ENCODE measurements at regions not wholly inside any gene's neighbourhood (a gene's known extent, or its start where the extent isn't known, plus 50 kb on each side); places are given as distances from the start of the nearest gene placed in this dataset.
"Not testable (repeated sequence)": the region's sequence is repeated elsewhere in the genome, so short reads cannot be mapped to it uniquely, and the experiment has no call there.

DNA sequence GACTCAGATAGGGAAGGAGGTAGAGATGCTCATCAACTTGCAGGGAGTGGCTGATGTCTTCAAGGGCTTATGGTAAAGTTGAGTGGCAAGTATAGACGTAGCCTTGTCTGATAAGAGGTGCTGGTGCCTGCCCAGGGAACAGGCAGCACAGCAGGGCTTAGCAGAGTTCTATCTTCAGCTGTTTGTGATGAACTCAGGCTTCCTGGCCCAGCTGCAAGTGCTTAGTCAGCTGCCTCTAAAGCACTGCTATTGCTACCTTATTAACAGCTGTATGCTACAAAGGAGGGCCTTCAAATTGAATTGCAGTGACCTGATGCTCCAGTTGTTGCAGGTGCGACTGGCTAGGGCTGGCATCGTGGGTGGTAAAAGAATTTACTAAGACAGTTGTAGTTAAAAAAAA is 82.1 kb downstream of the TSN start:
- POLR2A ChIA-PET (ENCODE audit: low non-redundant PET) = no interaction called here
- CTCF ChIA-PET = no interaction called here
- DNase-seq (ENCODE audit: low spot score) = no peak

DNA sequence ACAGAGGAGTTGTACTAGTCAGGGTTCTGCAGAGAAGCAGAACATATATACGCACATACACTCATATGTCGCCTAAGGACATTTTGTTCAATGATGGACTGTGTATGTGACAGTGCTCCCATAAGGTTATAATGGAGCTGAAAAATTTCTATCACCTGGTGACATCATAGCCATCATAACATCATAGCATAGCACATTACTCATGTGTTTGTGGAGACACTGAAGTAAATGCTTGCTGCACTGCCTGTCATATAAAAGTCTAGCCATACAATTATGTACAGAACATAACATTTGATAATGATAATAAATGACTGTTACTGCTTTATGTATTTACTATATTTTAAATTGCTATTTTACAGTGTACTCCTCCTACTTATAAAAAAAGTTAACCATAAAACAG is 83.1 kb downstream of the TSN start:
- CTCF ChIA-PET = no interaction called here
- TF ChIP-seq, protein P1, sequence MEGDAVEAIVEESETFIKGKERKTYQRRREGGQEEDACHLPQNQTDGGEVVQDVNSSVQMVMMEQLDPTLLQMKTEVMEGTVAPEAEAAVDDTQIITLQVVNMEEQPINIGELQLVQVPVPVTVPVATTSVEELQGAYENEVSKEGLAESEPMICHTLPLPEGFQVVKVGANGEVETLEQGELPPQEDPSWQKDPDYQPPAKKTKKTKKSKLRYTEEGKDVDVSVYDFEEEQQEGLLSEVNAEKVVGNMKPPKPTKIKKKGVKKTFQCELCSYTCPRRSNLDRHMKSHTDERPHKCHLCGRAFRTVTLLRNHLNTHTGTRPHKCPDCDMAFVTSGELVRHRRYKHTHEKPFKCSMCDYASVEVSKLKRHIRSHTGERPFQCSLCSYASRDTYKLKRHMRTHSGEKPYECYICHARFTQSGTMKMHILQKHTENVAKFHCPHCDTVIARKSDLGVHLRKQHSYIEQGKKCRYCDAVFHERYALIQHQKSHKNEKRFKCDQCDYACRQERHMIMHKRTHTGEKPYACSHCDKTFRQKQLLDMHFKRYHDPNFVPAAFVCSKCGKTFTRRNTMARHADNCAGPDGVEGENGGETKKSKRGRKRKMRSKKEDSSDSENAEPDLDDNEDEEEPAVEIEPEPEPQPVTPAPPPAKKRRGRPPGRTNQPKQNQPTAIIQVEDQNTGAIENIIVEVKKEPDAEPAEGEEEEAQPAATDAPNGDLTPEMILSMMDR (conservative IDR thresholded peaks at IDR 0.05; ENCODE audit: low read depth) = no peak

More for the DNA sequence above, 82.1 kb downstream of the TSN start:
- TF ChIP-seq, protein P1 (conservative IDR thresholded peaks at IDR 0.05; ENCODE audit: low read depth) = no peak
- H3K27ac ChIP-seq = no peak overlapping the region

DNA sequence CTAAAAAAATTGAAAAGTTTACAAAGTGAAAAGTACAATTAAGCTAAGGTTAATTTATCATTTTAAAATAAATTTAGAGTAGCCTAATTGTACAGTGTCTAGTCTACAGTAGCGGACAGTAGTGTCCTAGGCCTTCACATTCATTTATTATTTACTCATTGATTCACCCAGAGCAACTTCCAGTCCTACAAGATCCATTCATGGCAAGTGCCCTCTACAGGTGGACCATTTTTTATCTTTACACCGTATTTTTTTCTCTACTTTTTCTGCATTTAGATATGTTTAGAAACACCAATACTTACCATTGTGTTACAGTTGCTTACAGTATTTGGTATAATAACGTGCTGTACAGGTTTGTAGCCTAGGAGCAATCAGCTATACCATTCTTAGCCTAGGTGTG is 84.1 kb downstream of the TSN start:
- POLR2A ChIA-PET (ENCODE audit: low non-redundant PET) = no interaction called here
- TF ChIP-seq, protein P1 (conservative IDR thresholded peaks at IDR 0.05; ENCODE audit: low read depth) = no peak
- H3K27ac ChIP-seq = no peak overlapping the region
- no peak for DNase-seq (ENCODE audit: low spot score)
- CTCF ChIA-PET = no interaction called here

More for the DNA sequence above, 83.1 kb downstream of the TSN start:
- DNase-seq (ENCODE audit: low spot score) = no peak
- no peak overlapping the region for H3K27ac ChIP-seq
- POLR2A ChIA-PET (ENCODE audit: low non-redundant PET) = interaction anchor here (0.6 kb wide), 1 partner anchor 67 kb away, joined by 3 read pairs; no protein-coding TSS in a partner anchor

DNA sequence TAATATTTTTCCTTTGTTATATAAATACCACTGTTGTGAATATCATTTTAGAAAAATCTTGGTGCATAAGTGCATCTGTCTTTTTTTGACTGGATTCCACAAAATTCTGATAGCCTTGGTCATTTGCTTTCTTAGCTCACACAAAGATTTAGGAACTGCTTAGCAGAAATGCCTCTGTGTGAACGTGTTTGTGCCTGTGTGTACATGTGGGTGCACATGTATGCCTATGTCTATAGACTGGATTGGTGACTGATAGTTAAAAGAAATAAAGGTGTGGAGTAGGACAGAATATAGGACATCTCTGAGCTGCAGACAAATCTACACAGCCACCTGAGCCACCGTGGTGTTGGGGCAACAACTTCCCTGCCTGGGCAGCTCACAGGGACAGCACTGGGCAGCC is 93.8 kb downstream of the TSN start:
- H3K27ac ChIP-seq = no peak overlapping the region
- TF ChIP-seq, protein P1 (conservative IDR thresholded peaks at IDR 0.05; ENCODE audit: low read depth) = no peak
- POLR2A ChIA-PET (ENCODE audit: low non-redundant PET) = no interaction called here
- CTCF ChIA-PET = no interaction called here
- DNase-seq (ENCODE audit: low spot score) = no peak

DNA sequence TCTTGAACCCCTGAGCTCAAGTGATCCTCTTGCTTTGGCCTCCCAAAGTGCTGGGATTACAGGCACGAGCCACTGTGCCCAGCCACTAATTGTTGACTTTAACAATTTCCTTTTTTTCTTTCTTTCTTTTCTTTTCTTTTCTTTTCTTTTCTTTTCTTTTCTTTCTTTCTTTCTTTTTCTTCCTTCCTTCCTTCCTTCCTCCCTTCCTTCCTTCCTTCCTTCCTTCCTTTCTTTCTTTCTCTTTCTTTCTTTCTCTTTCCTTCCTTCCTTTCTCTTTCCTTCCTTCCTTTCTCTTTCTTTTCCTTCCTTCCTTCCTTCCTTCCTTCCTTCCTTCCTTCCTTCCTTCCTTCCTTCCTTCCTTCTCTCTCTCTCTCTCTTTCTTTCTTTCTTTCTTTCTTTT is 97.7 kb downstream of the TSN start:
- POLR2A ChIA-PET (ENCODE audit: low non-redundant PET); H3K27ac ChIP-seq; DNase-seq (ENCODE audit: low spot score): not testable (repeated sequence)
- CTCF ChIA-PET = interaction anchor here (0.6 kb wide), 1 partner anchor 239 kb away, joined by 6 read pairs; no protein-coding TSS in a partner anchor

DNA sequence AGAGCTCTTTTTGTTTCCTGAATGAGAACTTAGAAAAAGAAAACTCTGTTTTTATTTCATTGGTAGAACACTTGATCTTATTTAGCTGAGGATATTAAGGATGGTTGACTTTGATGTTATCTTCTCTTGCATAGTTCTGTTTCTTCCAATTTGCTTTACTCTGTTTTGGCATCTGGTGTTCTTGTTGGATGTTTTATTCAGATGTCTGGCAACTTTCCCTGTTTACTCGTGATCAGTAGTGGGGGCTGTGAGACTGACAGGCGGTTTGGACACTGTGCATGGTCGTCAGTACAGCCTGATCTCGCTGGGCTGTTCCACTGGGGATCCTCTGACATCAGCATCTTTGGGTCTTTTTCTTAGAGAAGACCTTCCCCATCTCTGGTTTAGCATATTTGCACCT is 100.1 kb downstream of the TSN start:
- no peak for DNase-seq (ENCODE audit: low spot score)
- ChIA-PET CTCF (interaction anchor here (0.6 kb wide), 1 partner anchor 1533 kb away, joined by 3 read pairs; no protein-coding TSS in a partner anchor), POLR2A (ENCODE audit: low non-redundant PET) (no interaction called here)
- TF ChIP-seq, protein P1 (conservative IDR thresholded peaks at IDR 0.05; ENCODE audit: low read depth) = no peak
- no peak overlapping the region for H3K27ac ChIP-seq

DNA sequence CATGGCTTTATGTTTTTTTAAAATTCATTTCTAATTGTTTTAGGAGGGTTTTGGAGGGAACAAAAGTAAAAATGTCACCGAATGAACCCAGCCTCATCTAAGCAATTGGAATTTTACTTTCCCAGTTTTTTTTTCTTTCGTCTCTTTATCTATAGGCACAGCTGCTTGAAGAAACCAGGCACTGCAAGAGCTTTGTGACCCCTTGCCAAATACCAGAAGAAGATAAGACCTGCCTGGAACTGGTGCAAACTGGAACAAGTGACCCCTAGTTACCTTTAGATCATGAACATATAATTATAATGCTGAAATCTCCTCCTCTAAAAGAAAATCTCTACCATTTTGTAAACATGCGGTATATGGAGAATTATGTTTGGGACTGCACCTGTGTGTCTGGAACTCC is 100.9 kb downstream of the TSN start:
- H3K27ac ChIP-seq = no peak overlapping the region
- no peak for DNase-seq (ENCODE audit: low spot score)
- POLR2A ChIA-PET (ENCODE audit: low non-redundant PET) = no interaction called here
- CTCF ChIA-PET = no interaction called here
- TF ChIP-seq, protein P1 (conservative IDR thresholded peaks at IDR 0.05; ENCODE audit: low read depth) = no peak
